ENCODE measurements at regions not wholly inside any gene's neighbourhood (a gene's known extent, or its start where the extent isn't known, plus 50 kb on each side); places are given as distances from the start of the nearest gene placed in this dataset.

GRCh38 chr13:71089056-71089455, 777.9 kb downstream of the DACH1 start:
- Histone ChIP-seq H3K9me3 (no peaks in the 10 kb centered on the region), H3K4me3 (no peak overlapping the region), H3K27me3 (no peaks in the 10 kb centered on the region), H3K36me3 (no peaks in the 10 kb centered on the region), H3K27ac (no peak overlapping the region), H3K4me1 (no peaks in the 10 kb centered on the region)
- intact Hi-C loops (cut with DNase I) = no loop called here
- 90 to 91% methylated on average over 4 of the region's 4 CpGs for WGBS, 2 donors
- TF ChIP-seq POLR2A (IDR thresholded peaks at IDR 0.05) = no peak
- no peak for TF ChIP-seq EP300 (IDR thresholded peaks at IDR 0.05)
- TF ChIP-seq POLR2AphosphoS5 (IDR thresholded peaks at IDR 0.05) = no peak
- TF ChIP-seq CTCF (IDR thresholded peaks at IDR 0.05) = no peak
- no peak for DNase-seq

- intact Hi-C loops (cut with DNase I) = no loop called here
- no peak for DNase-seq
- Histone ChIP-seq H3K27ac (no peak overlapping the region), H3K4me3 (no peak overlapping the region), H3K4me1 (no peaks in the 10 kb centered on the region), H3K9me3 (no peaks in the 10 kb centered on the region), H3K27me3 (no peaks in the 10 kb centered on the region), H3K36me3 (no peaks in the 10 kb centered on the region)
- TF ChIP-seq POLR2AphosphoS5 (IDR thresholded peaks at IDR 0.05) = no peak
- WGBS, 2 donors = 94 to 95% methylated on average over 16 of the region's 16 CpGs
Observed at GRCh38 chr13:71087432-71087831, 779.6 kb downstream of the DACH1 start.

- Histone ChIP-seq H3K4me3 (no peak overlapping the region), H3K27me3 (no peaks in the 10 kb centered on the region), H3K27ac (no peak overlapping the region), H3K9me3 (no peaks in the 10 kb centered on the region), H3K4me1 (no peaks in the 10 kb centered on the region), H3K36me3 (no peaks in the 10 kb centered on the region)
- intact Hi-C loops (cut with DNase I) = no loop called here
- TF ChIP-seq CTCF (IDR thresholded peaks at IDR 0.05) (no peak), POLR2A (IDR thresholded peaks at IDR 0.05) (no peak), POLR2AphosphoS5 (IDR thresholded peaks at IDR 0.05) (no peak), EP300 (IDR thresholded peaks at IDR 0.05) (no peak)
- WGBS, 2 donors = 77 to 82% methylated on average over 2 of the region's 2 CpGs
- DNase-seq = no peak
Observed at GRCh38 chr13:71087006-71087405, 780.0 kb downstream of the DACH1 start.

- Histone ChIP-seq H3K36me3 (no peaks in the 10 kb centered on the region), H3K27ac (no peak overlapping the region), H3K27me3 (no peaks in the 10 kb centered on the region), H3K4me3 (no peak overlapping the region), H3K4me1 (no peaks in the 10 kb centered on the region), H3K9me3 (no peaks in the 10 kb centered on the region)
- 59 to 71% methylated on average over 1 of the region's 1 CpG for WGBS, 2 donors
- DNase-seq = no peak
- intact Hi-C loops (cut with DNase I) = no loop called here
- no peak for TF ChIP-seq CTCF (IDR thresholded peaks at IDR 0.05)
- no peak for TF ChIP-seq POLR2AphosphoS5 (IDR thresholded peaks at IDR 0.05)
- TF ChIP-seq EP300 (IDR thresholded peaks at IDR 0.05) = no peak
- no peak for TF ChIP-seq POLR2A (IDR thresholded peaks at IDR 0.05)
Observed at GRCh38 chr13:71082631-71083030, 784.4 kb downstream of the DACH1 start.

- no peaks in the 10 kb centered on the region for H3K36me3 ChIP-seq
- H3K4me1 ChIP-seq = no peaks in the 10 kb centered on the region
- intact Hi-C loops (cut with DNase I) = no loop called here
- H3K4me3 ChIP-seq = no peak overlapping the region
- no peak for TF ChIP-seq EP300 (IDR thresholded peaks at IDR 0.05)
- TF ChIP-seq POLR2AphosphoS5 (IDR thresholded peaks at IDR 0.05) = no peak
- no peak for TF ChIP-seq POLR2A (IDR thresholded peaks at IDR 0.05)
- no peak for TF ChIP-seq CTCF (IDR thresholded peaks at IDR 0.05)
- H3K9me3 ChIP-seq = no peaks in the 10 kb centered on the region
- no peak overlapping the region for H3K27ac ChIP-seq
- DNase-seq = no peak
- H3K27me3 ChIP-seq = no peaks in the 10 kb centered on the region
Observed at GRCh38 chr13:71079638-71080037, 787.4 kb downstream of the DACH1 start.

Measured in sigmoid colon (tissue), 6 donors.